CD4-positive, alpha-beta T cell (primary cell): ENCODE measurements at regions not wholly inside any gene's neighbourhood (a gene's known extent, or its start where the extent isn't known, plus 50 kb on each side); places are given as distances from the start of the nearest gene placed in this dataset.

Source experiments
- ATAC-seq: fragments of 200-7000 bp; cut with Tn5 transposase; one replicate; pipeline ENCODE4 v1.10.0; 2022; ENCODE audit warnings: mild to moderate bottlenecking; ENCODE audit not compliant: poor library complexity
- CTCF ChIA-PET: fragments of 350-600 bp; sonication (Branson Sonifier 250); formaldehyde crosslinking; loops from one replicate; lab custom pipeline; 2021; ENCODE audit warnings: antibody characterized with exemption, inconsistent platforms; lab: Charles Lee
- POLR2A ChIA-PET: fragments of 350-600 bp; sonication (Branson Sonifier 250); formaldehyde crosslinking; loops from one replicate; lab custom pipeline; 2021; ENCODE audit warnings: antibody characterized with exemption, inconsistent platforms; lab: Charles Lee
- DNase-seq, 14 experiments: peaks; one replicate each; pipeline ENCODE4 v3.0.0-alpha.2; 2013 to 2020; ENCODE audit warnings: mixed read lengths in 2 of 14
- H3K27ac ChIP-seq, 2 donors: one replicate each; pipeline versions ENCODE4 v1.5.1 to v1.7.0; 2013; ENCODE audit warnings: low read length in 2 of 2, low read depth in 1 of 2, mild to moderate bottlenecking in 1 of 2
- H3K27me3 ChIP-seq, 2 experiments: 1 replicate in 1 of 2; 2 replicates in 1 of 2; pipeline versions ENCODE4 v1.6.1 to v1.7.0; 2013; ENCODE audit warnings: low read length in 2 of 2, control low read depth in 1 of 2, mild to moderate bottlenecking in 1 of 2, moderate library complexity in 1 of 2; ENCODE audit not compliant: insufficient read depth in 2 of 2, control insufficient read depth in 1 of 2
- H3K36me3 ChIP-seq: one replicate; pipeline ENCODE4 v1.6.1; 2013; ENCODE audit warnings: low read length, control low read depth; ENCODE audit not compliant: insufficient read depth
- H3K4me1 ChIP-seq: one replicate; pipeline ENCODE4 v1.6.1; 2013; ENCODE audit warnings: low read length, control low read depth; ENCODE audit not compliant: insufficient read depth
- H3K4me3 ChIP-seq: one replicate; pipeline ENCODE4 v1.5.1; 2013; ENCODE audit warnings: mild to moderate bottlenecking, low read length, moderate library complexity
- H3K9me3 ChIP-seq, 2 experiments: 1 replicate in 1 of 2; 2 replicates in 1 of 2; pipeline versions ENCODE4 v1.6.1 to v1.7.0; 2013; ENCODE audit warnings: low read length in 2 of 2, mild to moderate bottlenecking in 2 of 2, control low read depth in 1 of 2, moderate library complexity in 1 of 2; ENCODE audit not compliant: control insufficient read depth in 1 of 2, insufficient read depth in 1 of 2
- H3K27ac Mint-ChIP-seq: one replicate; pipeline ENCODE4 v1.8.0; 2020; ENCODE audit warnings: mixed read lengths
- H3K27me3 Mint-ChIP-seq: one replicate; pipeline ENCODE4 v1.8.0; 2021; ENCODE audit warnings: mixed read lengths
- H3K36me3 Mint-ChIP-seq: one replicate; pipeline ENCODE4 v1.8.0; 2021; ENCODE audit warnings: low read depth, mixed read lengths
- H3K4me1 Mint-ChIP-seq: one replicate; pipeline ENCODE4 v1.8.0; 2021; ENCODE audit warnings: low read depth, mixed read lengths
- H3K4me3 Mint-ChIP-seq: one replicate; pipeline ENCODE4 v1.8.0; 2020; ENCODE audit warnings: mild to moderate bottlenecking, mixed read lengths
- H3K9me3 Mint-ChIP-seq: one replicate; pipeline ENCODE4 v1.8.0; 2020; ENCODE audit warnings: mixed read lengths
- intact Hi-C, 2 experiments: fragments of 100-400 bp; cut with DNase I in 1 of 2; cut with micrococcal nuclease in 1 of 2; formaldehyde crosslinking; loops; one replicate each; pipeline versions ENCODE4 v1.15.1 to v1.9.0; 2023 to 2025; cut with DNase I, micrococcal nuclease
- TF ChIP-seq, protein P1 (sequence below): fragments of 200-600 bp; IDR thresholded peaks from one replicate; pipeline ENCODE4 v1.8.0; 2022; ENCODE audit warnings: antibody characterized with exemption, mild to moderate bottlenecking

DNA sequence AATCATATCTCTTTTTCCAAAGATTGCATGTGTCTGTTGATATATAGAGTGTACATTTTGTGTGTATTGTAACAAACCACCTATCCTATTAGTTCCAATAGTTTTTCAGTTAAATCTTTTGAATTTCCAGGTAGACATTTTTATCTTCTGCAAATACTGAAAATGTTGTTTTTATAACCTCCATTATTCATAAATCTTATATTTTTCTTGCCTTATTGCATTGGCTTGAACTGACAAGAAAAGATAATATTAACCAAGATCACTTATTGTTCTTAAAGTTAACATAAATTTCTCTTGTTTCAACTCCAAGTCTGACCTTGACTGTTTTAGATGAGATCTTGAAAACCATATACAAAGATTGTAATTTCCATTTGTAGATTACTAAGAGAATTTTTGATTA is 251.6 kb downstream of the IRX2 start:
- ChIA-PET CTCF (no interaction called here), POLR2A (no interaction called here)
- Histone ChIP-seq H3K4me3 (no peak overlapping the region), H3K27me3 (no peaks in the 10 kb centered on the region), H3K36me3 (no peaks in the 10 kb centered on the region), H3K27ac (no peak overlapping the region), H3K9me3 (peaks cover 0 to 13% of the 10 kb centered on the region in 2 experiments), H3K4me1 (no peaks in the 10 kb centered on the region)
- TF ChIP-seq, protein P1, sequence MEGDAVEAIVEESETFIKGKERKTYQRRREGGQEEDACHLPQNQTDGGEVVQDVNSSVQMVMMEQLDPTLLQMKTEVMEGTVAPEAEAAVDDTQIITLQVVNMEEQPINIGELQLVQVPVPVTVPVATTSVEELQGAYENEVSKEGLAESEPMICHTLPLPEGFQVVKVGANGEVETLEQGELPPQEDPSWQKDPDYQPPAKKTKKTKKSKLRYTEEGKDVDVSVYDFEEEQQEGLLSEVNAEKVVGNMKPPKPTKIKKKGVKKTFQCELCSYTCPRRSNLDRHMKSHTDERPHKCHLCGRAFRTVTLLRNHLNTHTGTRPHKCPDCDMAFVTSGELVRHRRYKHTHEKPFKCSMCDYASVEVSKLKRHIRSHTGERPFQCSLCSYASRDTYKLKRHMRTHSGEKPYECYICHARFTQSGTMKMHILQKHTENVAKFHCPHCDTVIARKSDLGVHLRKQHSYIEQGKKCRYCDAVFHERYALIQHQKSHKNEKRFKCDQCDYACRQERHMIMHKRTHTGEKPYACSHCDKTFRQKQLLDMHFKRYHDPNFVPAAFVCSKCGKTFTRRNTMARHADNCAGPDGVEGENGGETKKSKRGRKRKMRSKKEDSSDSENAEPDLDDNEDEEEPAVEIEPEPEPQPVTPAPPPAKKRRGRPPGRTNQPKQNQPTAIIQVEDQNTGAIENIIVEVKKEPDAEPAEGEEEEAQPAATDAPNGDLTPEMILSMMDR, result no peak
- intact Hi-C loops, result no loop called here
- no peaks in the 10 kb centered on the region for H3K36me3 Mint-ChIP-seq
- no peaks in the 10 kb centered on the region for H3K4me1 Mint-ChIP-seq
- peaks cover 6% of the 10 kb centered on the region for H3K9me3 Mint-ChIP-seq
- ATAC-seq, result no peak
- no peak overlapping the region for H3K27ac Mint-ChIP-seq
- H3K4me3 Mint-ChIP-seq, result no peak overlapping the region
- no peaks in the 10 kb centered on the region for H3K27me3 Mint-ChIP-seq
- no peak for DNase-seq

DNA sequence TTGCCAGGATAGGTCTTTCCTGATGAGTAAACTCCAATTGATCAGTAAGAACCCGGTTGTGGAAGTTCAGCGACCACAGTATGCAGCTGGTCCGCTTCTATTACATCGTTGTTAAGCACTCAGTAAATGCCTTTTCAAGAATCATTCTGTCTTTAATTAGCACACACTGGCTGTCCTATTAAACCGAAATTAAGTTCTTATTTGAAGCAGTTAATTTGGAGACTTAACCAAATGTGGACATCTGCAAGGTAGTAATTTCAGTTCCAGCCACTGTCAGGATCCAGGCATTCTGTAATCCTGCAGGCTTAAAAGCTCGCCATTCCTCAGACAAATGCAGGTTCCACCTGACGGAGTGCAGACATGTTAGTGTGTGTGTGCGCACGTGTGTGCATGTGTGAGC is 254.6 kb downstream of the IRX2 start:
- peaks cover 6% of the 10 kb centered on the region for H3K9me3 Mint-ChIP-seq
- POLR2A ChIA-PET, result no interaction called here
- TF ChIP-seq, protein P1, result no peak

GRCh38 chr5:2496126-2496525 is 255.4 kb downstream of the IRX2 start:
- H3K27me3 ChIP-seq, result no peaks in the 10 kb centered on the region
- no peaks in the 10 kb centered on the region for H3K4me1 ChIP-seq
- no peaks in the 10 kb centered on the region for H3K36me3 Mint-ChIP-seq
- peaks cover 0 to 12% of the 10 kb centered on the region in 2 experiments for H3K9me3 ChIP-seq
- H3K27ac ChIP-seq, result no peak overlapping the region
- ATAC-seq (no peak), DNase-seq (no peak)
- intact Hi-C loops, result no loop called here
- ChIA-PET POLR2A (no interaction called here), CTCF (no interaction called here)
- no peaks in the 10 kb centered on the region for H3K4me1 Mint-ChIP-seq
- H3K36me3 ChIP-seq, result no peaks in the 10 kb centered on the region
- H3K4me3 Mint-ChIP-seq, result no peak overlapping the region
- H3K9me3 Mint-ChIP-seq, result peaks cover 3% of the 10 kb centered on the region
- H3K27me3 Mint-ChIP-seq, result no peaks in the 10 kb centered on the region
- H3K4me3 ChIP-seq, result no peak overlapping the region
- H3K27ac Mint-ChIP-seq, result no peak overlapping the region
- TF ChIP-seq, protein P1, result no peak

More for the DNA sequence above, 254.6 kb downstream of the IRX2 start:
- H3K4me3 ChIP-seq, result no peak overlapping the region
- H3K4me1 ChIP-seq, result no peaks in the 10 kb centered on the region
- ATAC-seq, result no peak
- Mint-ChIP-seq H3K27ac (no peak overlapping the region), H3K27me3 (no peaks in the 10 kb centered on the region), H3K4me1 (no peaks in the 10 kb centered on the region), H3K4me3 (no peak overlapping the region), H3K36me3 (no peaks in the 10 kb centered on the region)
- intact Hi-C loops, result no loop called here
- no peaks in the 10 kb centered on the region for H3K27me3 ChIP-seq
- no peak for DNase-seq
- peaks cover 0 to 12% of the 10 kb centered on the region in 2 experiments for H3K9me3 ChIP-seq
- no peaks in the 10 kb centered on the region for H3K36me3 ChIP-seq
- no peak overlapping the region for H3K27ac ChIP-seq
- CTCF ChIA-PET, result no interaction called here
